GM23338 (cell line): ENCODE measurements at regions not wholly inside any gene's neighbourhood (a gene's known extent, or its start where the extent isn't known, plus 50 kb on each side); places are given as distances from the start of the nearest gene placed in this dataset.

ENCODE experiments used
- ATAC-seq: fragments of 200-7000 bp; cut with Tn5 transposase; 3 replicates; pipeline ENCODE4 v1.9.1; 2020
- DNase-seq: peaks from one replicate; pipeline ENCODE4 v3.0.0-alpha.2; 2015; ENCODE audit warnings: low spot score
- H2AFZ ChIP-seq: fragments of 200-600 bp; sonication (generic); 2 replicates; pipeline ENCODE4 v1.8.0; 2016; ENCODE audit warnings: antibody characterized with exemption, mild to moderate bottlenecking, moderate library complexity
- H3F3A ChIP-seq: fragments of 200-600 bp; sonication (generic); replicated peaks from 2 replicates; pipeline ENCODE4 v1.8.0; 2017; ENCODE audit warnings: antibody characterized with exemption, mixed run types, low read depth
- H3K27ac ChIP-seq: fragments of 200-600 bp; sonication (generic); 2 replicates; pipeline ENCODE4 v1.6.1; 2016; ENCODE audit warnings: low read depth
- H3K27me3 ChIP-seq: fragments of 200-600 bp; sonication (generic); 2 replicates; pipeline ENCODE4 v1.8.0; 2016; ENCODE audit warnings: mild to moderate bottlenecking, mixed run types, moderate library complexity; ENCODE audit not compliant: insufficient read depth
- H3K36me3 ChIP-seq: fragments of 200-600 bp; sonication (generic); 2 replicates; pipeline ENCODE4 v1.8.0; 2016; ENCODE audit warnings: mild to moderate bottlenecking; ENCODE audit not compliant: insufficient read depth
- H3K4me1 ChIP-seq: fragments of 200-600 bp; sonication (generic); 2 replicates; pipeline ENCODE4 v1.8.0; 2016; ENCODE audit warnings: mild to moderate bottlenecking, moderate library complexity; ENCODE audit not compliant: insufficient read depth
- H3K4me2 ChIP-seq: fragments of 200-600 bp; sonication (generic); 2 replicates; pipeline ENCODE4 v1.7.1; 2017; ENCODE audit warnings: mixed run types
- H3K4me3 ChIP-seq: fragments of 200-600 bp; sonication (generic); 2 replicates; pipeline ENCODE4 v1.6.1; 2016; ENCODE audit warnings: mixed run types
- H3K79me2 ChIP-seq: fragments of 200-600 bp; sonication (generic); replicated peaks from 2 replicates; pipeline ENCODE4 v1.8.0; 2017; ENCODE audit warnings: mild to moderate bottlenecking; ENCODE audit not compliant: insufficient read depth
- H3K9me2 ChIP-seq: fragments of 200-600 bp; sonication (generic); 2 replicates; pipeline ENCODE4 v1.8.0; 2017; ENCODE audit not compliant: insufficient read depth
- H4K20me1 ChIP-seq: fragments of 200-600 bp; sonication (generic); replicated peaks from 2 replicates; pipeline ENCODE4 v1.8.0; 2017; ENCODE audit warnings: mild to moderate bottlenecking; ENCODE audit not compliant: insufficient read depth
- H3K27ac Mint-ChIP-seq: 2 replicates; pipeline ENCODE4 v1.8.0; 2020; ENCODE audit warnings: inconsistent platforms, mild to moderate bottlenecking, moderate library complexity, mixed read lengths
- H3K27me3 Mint-ChIP-seq: 3 replicates; pipeline ENCODE4 v1.8.0; 2022; ENCODE audit warnings: low read depth, mild to moderate bottlenecking, moderate library complexity, mixed read lengths, inconsistent platforms; ENCODE audit not compliant: insufficient read depth, poor library complexity
- H3K36me3 Mint-ChIP-seq: 3 replicates; pipeline ENCODE4 v1.8.0; 2021; ENCODE audit warnings: low read depth, mild to moderate bottlenecking, inconsistent platforms, moderate library complexity, mixed read lengths
- H3K4me1 Mint-ChIP-seq: 3 replicates; pipeline ENCODE4 v1.8.0; 2020; ENCODE audit warnings: mild to moderate bottlenecking, inconsistent platforms, mixed read lengths
- H3K4me3 Mint-ChIP-seq: 3 replicates; pipeline ENCODE4 v1.8.0; 2021; ENCODE audit warnings: moderate library complexity, mild to moderate bottlenecking, inconsistent platforms, mixed read lengths
- H3K9me3 Mint-ChIP-seq: 3 replicates; pipeline ENCODE4 v1.8.0; 2020; ENCODE audit warnings: moderate library complexity, mild to moderate bottlenecking, inconsistent platforms, mixed read lengths
- CREB1 ChIP-seq: fragments of 250-450 bp; sonication (Bioruptor Pico); IDR thresholded peaks from 2 replicates; pipeline ENCODE4 v1.5.0; 2020; ENCODE audit warnings: low read depth, mild to moderate bottlenecking, moderate library complexity
- EZH2 ChIP-seq: fragments of 200-600 bp; sonication (generic); IDR thresholded peaks from one replicate; pipeline ENCODE4 v1.8.0; 2017; ENCODE audit warnings: antibody characterized with exemption, mild to moderate bottlenecking, low read depth; ENCODE audit not compliant: unreplicated experiment
- EZH2phosphoT487 ChIP-seq: fragments of 200-600 bp; sonication (generic); IDR thresholded peaks from one replicate; pipeline ENCODE4 v1.8.1; 2018; ENCODE audit warnings: antibody characterized with exemption; ENCODE audit not compliant: unreplicated experiment
- JUNB ChIP-seq: IDR thresholded peaks from one replicate; pipeline ENCODE4 v1.6.1; 2016; ENCODE audit warnings: antibody characterized with exemption; ENCODE audit not compliant: unreplicated experiment
- NANOG ChIP-seq: IDR thresholded peaks from 2 replicates; pipeline ENCODE4 v1.6.1; 2016; ENCODE audit warnings: antibody characterized with exemption, borderline replicate concordance
- POLR2AphosphoS5 ChIP-seq: IDR thresholded peaks from 2 replicates; pipeline ENCODE4 v1.6.1; 2016; ENCODE audit warnings: antibody characterized with exemption, low read depth
- STAT1 ChIP-seq: IDR thresholded peaks from one replicate; pipeline ENCODE4 v1.6.1; 2016; ENCODE audit warnings: antibody characterized with exemption; ENCODE audit not compliant: unreplicated experiment
- ZNF114 ChIP-seq: fragments of 250-450 bp; sonication (Bioruptor Pico); IDR thresholded peaks from 2 replicates; pipeline ENCODE4 v1.5.0; 2020; ENCODE audit warnings: mild to moderate bottlenecking, moderate library complexity
- ZNF331 ChIP-seq: fragments of 250-450 bp; sonication (Bioruptor Pico); IDR thresholded peaks from 2 replicates; pipeline ENCODE4 v1.5.0; 2020; ENCODE audit warnings: low read depth, mild to moderate bottlenecking, moderate library complexity
- TF ChIP-seq, protein P1 (sequence below): IDR thresholded peaks from 2 replicates; pipeline ENCODE4 v1.6.1; 2016; ENCODE audit warnings: antibody characterized with exemption
- TF ChIP-seq, protein P2 (sequence below): IDR thresholded peaks from one replicate; pipeline ENCODE4 v1.6.1; 2018; ENCODE audit warnings: antibody characterized with exemption; ENCODE audit not compliant: unreplicated experiment
- TF ChIP-seq, protein P3 (sequence below): fragments of 250-450 bp; sonication (Bioruptor Pico); IDR thresholded peaks from 2 replicates; pipeline ENCODE4 v1.5.0; 2020; ENCODE audit warnings: mild to moderate bottlenecking, moderate library complexity
- TF ChIP-seq, protein P4 (sequence below), 2 experiments: fragments of 200-600 bp in 1 of 2; sonication (generic) in 1 of 2; conservative IDR thresholded peaks; 2 replicates each; pipeline versions ENCODE4 v1.5.1 to v1.6.1; 2016 to 2017; ENCODE audit warnings: antibody characterized with exemption in 2 of 2, low read depth in 2 of 2, mild to moderate bottlenecking in 2 of 2, moderate library complexity in 1 of 2

GRCh38 chr9:81069038-81069795 is 620.1 kb downstream of the TLE1 start:
- Histone ChIP-seq H3K79me2 (no peaks in the 10 kb centered on the region), H2AFZ (no peak overlapping the region), H3F3A (no peaks in the 10 kb centered on the region), H3K27ac (no peak overlapping the region), H3K27me3 (no peaks in the 10 kb centered on the region), H3K4me2 (no peak overlapping the region), H3K4me3 (no peak overlapping the region), H4K20me1 (no peaks in the 10 kb centered on the region), H3K9me2 (peaks cover 4% of the 10 kb centered on the region; the same call in 1 of the 2 replicates), H3K4me1 (no peaks in the 10 kb centered on the region), H3K36me3 (no peaks in the 10 kb centered on the region)
- H3K4me3 Mint-ChIP-seq, result no peak overlapping the region
- no peaks in the 10 kb centered on the region for H3K4me1 Mint-ChIP-seq
- peaks cover 2% of the 10 kb centered on the region for H3K27me3 Mint-ChIP-seq
- peaks cover 12% of the 10 kb centered on the region; the same call in 2 of the 3 replicates for H3K9me3 Mint-ChIP-seq
- TF ChIP-seq NANOG (no peak), ZNF114 (CRISPR knock-in tag) (no peak), JUNB (no peak), POLR2AphosphoS5 (no peak), EZH2phosphoT487 (no peak), STAT1 (no peak), EZH2 (no peak), CREB1 (CRISPR knock-in tag) (no peak), ZNF331 (CRISPR knock-in tag) (no peak)
- TF ChIP-seq, protein P1, sequence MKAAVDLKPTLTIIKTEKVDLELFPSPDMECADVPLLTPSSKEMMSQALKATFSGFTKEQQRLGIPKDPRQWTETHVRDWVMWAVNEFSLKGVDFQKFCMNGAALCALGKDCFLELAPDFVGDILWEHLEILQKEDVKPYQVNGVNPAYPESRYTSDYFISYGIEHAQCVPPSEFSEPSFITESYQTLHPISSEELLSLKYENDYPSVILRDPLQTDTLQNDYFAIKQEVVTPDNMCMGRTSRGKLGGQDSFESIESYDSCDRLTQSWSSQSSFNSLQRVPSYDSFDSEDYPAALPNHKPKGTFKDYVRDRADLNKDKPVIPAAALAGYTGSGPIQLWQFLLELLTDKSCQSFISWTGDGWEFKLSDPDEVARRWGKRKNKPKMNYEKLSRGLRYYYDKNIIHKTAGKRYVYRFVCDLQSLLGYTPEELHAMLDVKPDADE, result no peak
- TF ChIP-seq, protein P2, sequence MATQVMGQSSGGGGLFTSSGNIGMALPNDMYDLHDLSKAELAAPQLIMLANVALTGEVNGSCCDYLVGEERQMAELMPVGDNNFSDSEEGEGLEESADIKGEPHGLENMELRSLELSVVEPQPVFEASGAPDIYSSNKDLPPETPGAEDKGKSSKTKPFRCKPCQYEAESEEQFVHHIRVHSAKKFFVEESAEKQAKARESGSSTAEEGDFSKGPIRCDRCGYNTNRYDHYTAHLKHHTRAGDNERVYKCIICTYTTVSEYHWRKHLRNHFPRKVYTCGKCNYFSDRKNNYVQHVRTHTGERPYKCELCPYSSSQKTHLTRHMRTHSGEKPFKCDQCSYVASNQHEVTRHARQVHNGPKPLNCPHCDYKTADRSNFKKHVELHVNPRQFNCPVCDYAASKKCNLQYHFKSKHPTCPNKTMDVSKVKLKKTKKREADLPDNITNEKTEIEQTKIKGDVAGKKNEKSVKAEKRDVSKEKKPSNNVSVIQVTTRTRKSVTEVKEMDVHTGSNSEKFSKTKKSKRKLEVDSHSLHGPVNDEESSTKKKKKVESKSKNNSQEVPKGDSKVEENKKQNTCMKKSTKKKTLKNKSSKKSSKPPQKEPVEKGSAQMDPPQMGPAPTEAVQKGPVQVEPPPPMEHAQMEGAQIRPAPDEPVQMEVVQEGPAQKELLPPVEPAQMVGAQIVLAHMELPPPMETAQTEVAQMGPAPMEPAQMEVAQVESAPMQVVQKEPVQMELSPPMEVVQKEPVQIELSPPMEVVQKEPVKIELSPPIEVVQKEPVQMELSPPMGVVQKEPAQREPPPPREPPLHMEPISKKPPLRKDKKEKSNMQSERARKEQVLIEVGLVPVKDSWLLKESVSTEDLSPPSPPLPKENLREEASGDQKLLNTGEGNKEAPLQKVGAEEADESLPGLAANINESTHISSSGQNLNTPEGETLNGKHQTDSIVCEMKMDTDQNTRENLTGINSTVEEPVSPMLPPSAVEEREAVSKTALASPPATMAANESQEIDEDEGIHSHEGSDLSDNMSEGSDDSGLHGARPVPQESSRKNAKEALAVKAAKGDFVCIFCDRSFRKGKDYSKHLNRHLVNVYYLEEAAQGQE, result no peak
- TF ChIP-seq, protein P3, sequence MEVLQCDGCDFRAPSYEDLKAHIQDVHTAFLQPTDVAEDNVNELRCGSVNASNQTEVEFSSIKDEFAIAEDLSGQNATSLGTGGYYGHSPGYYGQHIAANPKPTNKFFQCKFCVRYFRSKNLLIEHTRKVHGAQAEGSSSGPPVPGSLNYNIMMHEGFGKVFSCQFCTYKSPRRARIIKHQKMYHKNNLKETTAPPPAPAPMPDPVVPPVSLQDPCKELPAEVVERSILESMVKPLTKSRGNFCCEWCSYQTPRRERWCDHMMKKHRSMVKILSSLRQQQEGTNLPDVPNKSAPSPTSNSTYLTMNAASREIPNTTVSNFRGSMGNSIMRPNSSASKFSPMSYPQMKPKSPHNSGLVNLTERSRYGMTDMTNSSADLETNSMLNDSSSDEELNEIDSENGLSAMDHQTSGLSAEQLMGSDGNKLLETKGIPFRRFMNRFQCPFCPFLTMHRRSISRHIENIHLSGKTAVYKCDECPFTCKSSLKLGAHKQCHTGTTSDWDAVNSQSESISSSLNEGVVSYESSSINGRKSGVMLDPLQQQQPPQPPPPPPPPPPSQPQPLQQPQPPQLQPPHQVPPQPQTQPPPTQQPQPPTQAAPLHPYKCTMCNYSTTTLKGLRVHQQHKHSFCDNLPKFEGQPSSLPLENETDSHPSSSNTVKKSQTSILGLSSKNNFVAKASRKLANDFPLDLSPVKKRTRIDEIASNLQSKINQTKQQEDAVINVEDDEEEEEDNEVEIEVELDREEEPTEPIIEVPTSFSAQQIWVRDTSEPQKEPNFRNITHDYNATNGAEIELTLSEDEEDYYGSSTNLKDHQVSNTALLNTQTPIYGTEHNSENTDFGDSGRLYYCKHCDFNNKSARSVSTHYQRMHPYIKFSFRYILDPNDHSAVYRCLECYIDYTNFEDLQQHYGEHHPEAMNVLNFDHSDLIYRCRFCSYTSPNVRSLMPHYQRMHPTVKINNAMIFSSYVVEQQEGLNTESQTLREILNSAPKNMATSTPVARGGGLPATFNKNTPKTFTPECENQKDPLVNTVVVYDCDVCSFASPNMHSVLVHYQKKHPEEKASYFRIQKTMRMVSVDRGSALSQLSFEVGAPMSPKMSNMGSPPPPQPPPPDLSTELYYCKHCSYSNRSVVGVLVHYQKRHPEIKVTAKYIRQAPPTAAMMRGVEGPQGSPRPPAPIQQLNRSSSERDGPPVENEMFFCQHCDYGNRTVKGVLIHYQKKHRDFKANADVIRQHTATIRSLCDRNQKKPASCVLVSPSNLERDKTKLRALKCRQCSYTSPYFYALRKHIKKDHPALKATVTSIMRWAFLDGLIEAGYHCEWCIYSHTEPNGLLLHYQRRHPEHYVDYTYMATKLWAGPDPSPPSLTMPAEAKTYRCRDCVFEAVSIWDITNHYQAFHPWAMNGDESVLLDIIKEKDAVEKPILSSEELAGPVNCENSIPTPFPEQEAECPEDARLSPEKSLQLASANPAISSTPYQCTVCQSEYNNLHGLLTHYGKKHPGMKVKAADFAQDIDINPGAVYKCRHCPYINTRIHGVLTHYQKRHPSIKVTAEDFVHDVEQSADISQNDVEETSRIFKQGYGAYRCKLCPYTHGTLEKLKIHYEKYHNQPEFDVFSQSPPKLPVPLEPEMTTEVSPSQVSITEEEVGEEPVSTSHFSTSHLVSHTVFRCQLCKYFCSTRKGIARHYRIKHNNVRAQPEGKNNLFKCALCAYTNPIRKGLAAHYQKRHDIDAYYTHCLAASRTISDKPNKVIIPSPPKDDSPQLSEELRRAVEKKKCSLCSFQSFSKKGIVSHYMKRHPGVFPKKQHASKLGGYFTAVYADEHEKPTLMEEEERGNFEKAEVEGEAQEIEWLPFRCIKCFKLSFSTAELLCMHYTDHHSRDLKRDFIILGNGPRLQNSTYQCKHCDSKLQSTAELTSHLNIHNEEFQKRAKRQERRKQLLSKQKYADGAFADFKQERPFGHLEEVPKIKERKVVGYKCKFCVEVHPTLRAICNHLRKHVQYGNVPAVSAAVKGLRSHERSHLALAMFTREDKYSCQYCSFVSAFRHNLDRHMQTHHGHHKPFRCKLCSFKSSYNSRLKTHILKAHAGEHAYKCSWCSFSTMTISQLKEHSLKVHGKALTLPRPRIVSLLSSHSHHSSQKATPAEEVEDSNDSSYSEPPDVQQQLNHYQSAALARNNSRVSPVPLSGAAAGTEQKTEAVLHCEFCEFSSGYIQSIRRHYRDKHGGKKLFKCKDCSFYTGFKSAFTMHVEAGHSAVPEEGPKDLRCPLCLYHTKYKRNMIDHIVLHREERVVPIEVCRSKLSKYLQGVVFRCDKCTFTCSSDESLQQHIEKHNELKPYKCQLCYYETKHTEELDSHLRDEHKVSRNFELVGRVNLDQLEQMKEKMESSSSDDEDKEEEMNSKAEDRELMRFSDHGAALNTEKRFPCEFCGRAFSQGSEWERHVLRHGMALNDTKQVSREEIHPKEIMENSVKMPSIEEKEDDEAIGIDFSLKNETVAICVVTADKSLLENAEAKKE (CRISPR knock-in tag), result no peak
- TF ChIP-seq, protein P4, sequence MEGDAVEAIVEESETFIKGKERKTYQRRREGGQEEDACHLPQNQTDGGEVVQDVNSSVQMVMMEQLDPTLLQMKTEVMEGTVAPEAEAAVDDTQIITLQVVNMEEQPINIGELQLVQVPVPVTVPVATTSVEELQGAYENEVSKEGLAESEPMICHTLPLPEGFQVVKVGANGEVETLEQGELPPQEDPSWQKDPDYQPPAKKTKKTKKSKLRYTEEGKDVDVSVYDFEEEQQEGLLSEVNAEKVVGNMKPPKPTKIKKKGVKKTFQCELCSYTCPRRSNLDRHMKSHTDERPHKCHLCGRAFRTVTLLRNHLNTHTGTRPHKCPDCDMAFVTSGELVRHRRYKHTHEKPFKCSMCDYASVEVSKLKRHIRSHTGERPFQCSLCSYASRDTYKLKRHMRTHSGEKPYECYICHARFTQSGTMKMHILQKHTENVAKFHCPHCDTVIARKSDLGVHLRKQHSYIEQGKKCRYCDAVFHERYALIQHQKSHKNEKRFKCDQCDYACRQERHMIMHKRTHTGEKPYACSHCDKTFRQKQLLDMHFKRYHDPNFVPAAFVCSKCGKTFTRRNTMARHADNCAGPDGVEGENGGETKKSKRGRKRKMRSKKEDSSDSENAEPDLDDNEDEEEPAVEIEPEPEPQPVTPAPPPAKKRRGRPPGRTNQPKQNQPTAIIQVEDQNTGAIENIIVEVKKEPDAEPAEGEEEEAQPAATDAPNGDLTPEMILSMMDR (conservative IDR thresholded peaks at IDR 0.05; ENCODE audit: low read depth in 2 of 2), result no peak
- DNase-seq (no peak), ATAC-seq (no peak)
- no peak overlapping the region for H3K27ac Mint-ChIP-seq
- peaks cover 4% of the 10 kb centered on the region; the same call in 2 of the 3 replicates for H3K36me3 Mint-ChIP-seq
